OCI-LY1 (cell line): ENCODE measurements at regions not wholly inside any gene's neighbourhood (a gene's known extent, or its start where the extent isn't known, plus 50 kb on each side); places are given as distances from the start of the nearest gene placed in this dataset.

Experiments
- EZH2 ChIP-seq: fragments of 200-600 bp; sonication (generic), shearing (Covaris generic); IDR thresholded peaks from 2 replicates; pipeline ENCODE4 v1.8.0; 2017; ENCODE audit warnings: borderline replicate concordance, mixed run types, mild to moderate bottlenecking, antibody characterized with exemption, low read length, moderate library complexity, mixed read lengths
- TF ChIP-seq, protein P1 (sequence below): fragments of 200-600 bp; sonication (generic), shearing (Covaris generic); IDR thresholded peaks from 2 replicates; pipeline ENCODE4 v1.5.1; 2017; ENCODE audit warnings: mild to moderate bottlenecking, antibody characterized with exemption, low read length, moderate library complexity, mixed read lengths

DNA sequence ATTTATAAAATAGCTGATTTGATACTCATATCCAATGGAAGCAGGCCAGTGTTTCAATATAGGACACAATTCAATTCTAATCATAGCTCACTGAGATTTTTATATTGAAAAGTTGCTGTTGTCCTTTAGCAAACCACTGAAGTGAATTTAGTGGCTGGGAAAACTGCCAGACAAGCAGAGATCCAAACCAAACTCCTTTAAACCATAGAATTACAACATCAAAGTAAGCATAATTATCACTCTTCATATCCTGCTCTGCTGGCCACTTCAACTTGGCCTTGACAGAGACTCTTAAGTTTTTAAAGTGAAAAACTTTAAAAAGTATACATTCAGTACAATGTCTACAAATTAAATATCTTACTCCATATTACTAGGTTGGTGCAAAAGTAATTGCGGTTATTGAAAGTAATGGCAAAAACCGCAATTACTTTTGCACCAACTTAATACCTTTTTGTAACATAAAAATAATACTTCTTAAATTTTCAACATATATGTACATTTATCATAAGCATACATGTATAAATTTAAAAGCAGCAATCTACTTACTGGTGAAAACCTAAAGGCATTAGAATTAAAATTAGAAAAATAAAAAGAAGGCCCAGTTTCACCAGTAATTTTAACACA, 433.0 kb downstream of the PCDH10 start:
- TF ChIP-seq, protein P1, sequence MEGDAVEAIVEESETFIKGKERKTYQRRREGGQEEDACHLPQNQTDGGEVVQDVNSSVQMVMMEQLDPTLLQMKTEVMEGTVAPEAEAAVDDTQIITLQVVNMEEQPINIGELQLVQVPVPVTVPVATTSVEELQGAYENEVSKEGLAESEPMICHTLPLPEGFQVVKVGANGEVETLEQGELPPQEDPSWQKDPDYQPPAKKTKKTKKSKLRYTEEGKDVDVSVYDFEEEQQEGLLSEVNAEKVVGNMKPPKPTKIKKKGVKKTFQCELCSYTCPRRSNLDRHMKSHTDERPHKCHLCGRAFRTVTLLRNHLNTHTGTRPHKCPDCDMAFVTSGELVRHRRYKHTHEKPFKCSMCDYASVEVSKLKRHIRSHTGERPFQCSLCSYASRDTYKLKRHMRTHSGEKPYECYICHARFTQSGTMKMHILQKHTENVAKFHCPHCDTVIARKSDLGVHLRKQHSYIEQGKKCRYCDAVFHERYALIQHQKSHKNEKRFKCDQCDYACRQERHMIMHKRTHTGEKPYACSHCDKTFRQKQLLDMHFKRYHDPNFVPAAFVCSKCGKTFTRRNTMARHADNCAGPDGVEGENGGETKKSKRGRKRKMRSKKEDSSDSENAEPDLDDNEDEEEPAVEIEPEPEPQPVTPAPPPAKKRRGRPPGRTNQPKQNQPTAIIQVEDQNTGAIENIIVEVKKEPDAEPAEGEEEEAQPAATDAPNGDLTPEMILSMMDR = no peak
- TF ChIP-seq EZH2 = no peak
